Ovary (tissue), 7 donors: ENCODE measurements at regions not wholly inside any gene's neighbourhood (a gene's known extent, or its start where the extent isn't known, plus 50 kb on each side); places are given as distances from the start of the nearest gene placed in this dataset.

ENCODE experiments used
- DNase-seq, 5 donors: peaks; one replicate each; pipeline ENCODE4 v3.0.0-alpha.2; 2019 to 2020
- H3K27ac ChIP-seq, 2 donors: fragments of 200-600 bp; one replicate each; pipeline versions ENCODE4 v1.5.1 to v1.8.0; 2019 to 2022
- H3K27me3 ChIP-seq: fragments of 200-600 bp; one replicate; pipeline ENCODE4 v1.8.0; 2022
- H3K36me3 ChIP-seq: fragments of 200-600 bp; sonication (generic); one replicate; pipeline ENCODE4 v1.5.1; 2019
- H3K4me1 ChIP-seq: one replicate; pipeline ENCODE4 v1.8.1; 2013; ENCODE audit warnings: mild to moderate bottlenecking, moderate library complexity; ENCODE audit not compliant: insufficient read depth
- H3K4me3 ChIP-seq: fragments of 200-600 bp; sonication (generic); one replicate; pipeline ENCODE4 v1.5.1; 2017
- H3K9me3 ChIP-seq, 2 donors: fragments of 200-600 bp in 1 of 2; sonication (generic) in 1 of 2; one replicate each; pipeline versions ENCODE4 v1.5.1 to v1.8.1; 2013 to 2019; ENCODE audit warnings: mild to moderate bottlenecking in 1 of 2, moderate library complexity in 1 of 2
- CTCF ChIP-seq, 3 donors: fragments of 450-650 bp in 2 of 3; fragments of 200-600 bp in 1 of 3; IDR thresholded peaks; one replicate each; pipeline versions ENCODE4 v1.5.1 to v1.8.0; 2016 to 2022; ENCODE audit warnings: antibody characterized with exemption in 3 of 3, mild to moderate bottlenecking in 1 of 3
- EP300 ChIP-seq: sonication (generic); formaldehyde crosslinking; IDR thresholded peaks from one replicate; pipeline ENCODE4 v1.6.1; 2017; ENCODE audit warnings: antibody characterized with exemption
- POLR2A ChIP-seq: fragments of 450-650 bp; IDR thresholded peaks from one replicate; pipeline ENCODE4 v1.6.1; 2017; ENCODE audit warnings: antibody characterized with exemption, mild to moderate bottlenecking, moderate library complexity
- WGBS, 3 donors: extraction: QIAGEN DNeasy Blood & Tissue Kit in 1 of 3; methylation state at CpG; one replicate each; pipeline versions ENCODE4 v1.1.5 to v1.1.7; 2013 to 2017; 5-methylcytosine and 5-hydroxymethylcytosine counted together
- intact Hi-C, 4 donors: fragments of 100-400 bp; cut with DNase I; formaldehyde crosslinking; loops; one replicate each; pipeline versions ENCODE4 v1.11.0 to v1.15.1; 2022 to 2023
- donor health status: DM: no; HTN: no; CAD: no; lungs with moderate emphysema.
- donor health status: DM: no; HTN: no; CAD: no.
- donor health status: Bipolar disorder and iron deficiency.
- donor health status: DM: no; HTN: no; CAD: no.
- donor health status: DM: yes; HTN: yes; CAD: no.

GRCh38 chr14:103186909-103187586 lies 63.8 kb downstream of the TNFAIP2 start:
- H3K4me3 ChIP-seq: no peak overlapping the region
- no peak overlapping the region for H3K27ac ChIP-seq
- DNase-seq: no peak
- no peaks in the 10 kb centered on the region for H3K9me3 ChIP-seq
- H3K36me3 ChIP-seq: no peaks in the 10 kb centered on the region
- WGBS, 3 donors: 79 to 88% (median 83%) methylated on average over 12 of the region's 12 CpGs
- no peaks in the 10 kb centered on the region for H3K27me3 ChIP-seq
- H3K4me1 ChIP-seq: peaks cover 2% of the 10 kb centered on the region
- TF ChIP-seq EP300: no peak
- TF ChIP-seq POLR2A: no peak
- no peak for TF ChIP-seq CTCF (IDR thresholded peaks at IDR 0.05)
- intact Hi-C loops: loop anchor here (2.0 to 5.0 kb wide), 4 partner anchors 80 to 105 kb away; no protein-coding TSS in a partner anchor

GRCh38 chr14:103187911-103188310 lies 64.7 kb downstream of the TNFAIP2 start:
- Histone ChIP-seq H3K36me3 (no peaks in the 10 kb centered on the region), H3K9me3 (no peaks in the 10 kb centered on the region), H3K27me3 (no peaks in the 10 kb centered on the region), H3K4me1 (peaks cover 2% of the 10 kb centered on the region), H3K4me3 (no peak overlapping the region), H3K27ac (no peak overlapping the region)
- intact Hi-C loops: loop anchor here (2.0 to 5.0 kb wide), 4 partner anchors 81 to 104 kb away; no protein-coding TSS in a partner anchor
- WGBS, 3 donors: 91 to 93% (median 92%) methylated on average over 4 of the region's 4 CpGs
- no peak for DNase-seq
- no peak for TF ChIP-seq POLR2A
- no peak for TF ChIP-seq CTCF (IDR thresholded peaks at IDR 0.05)
- no peak for TF ChIP-seq EP300

GRCh38 chr14:103188810-103189480 lies 65.7 kb downstream of the TNFAIP2 start:
- H3K27ac ChIP-seq: no peak overlapping the region
- WGBS, 3 donors: 3 to 5% (median 3%) methylated on average over 65 to 67 of the region's 67 CpGs
- intact Hi-C loops: loop anchor here (5.0 kb wide), 3 partner anchors 82 to 103 kb away; no protein-coding TSS in a partner anchor
- H3K4me1 ChIP-seq: peaks cover 2% of the 10 kb centered on the region
- H3K9me3 ChIP-seq: no peaks in the 10 kb centered on the region
- peak; percentile 43 to 76 (median 55) for DNase-seq
- H3K36me3 ChIP-seq: no peaks in the 10 kb centered on the region
- TF ChIP-seq CTCF (IDR thresholded peaks at IDR 0.05): peak in 2 of 3 donors; percentile 41 to 66
- TF ChIP-seq POLR2A: no peak
- TF ChIP-seq EP300: no peak
- H3K4me3 ChIP-seq: peak overlapping the region; percentile 30
- H3K27me3 ChIP-seq: no peaks in the 10 kb centered on the region

GRCh38 chr14:103189481-103190470 lies 66.5 kb downstream of the TNFAIP2 start:
- intact Hi-C loops: loop anchor here (5.0 kb wide), 3 partner anchors 82 to 103 kb away; no protein-coding TSS in a partner anchor
- DNase-seq: no peak
- TF ChIP-seq POLR2A: no peak
- no peak for TF ChIP-seq EP300
- no peak for TF ChIP-seq CTCF (IDR thresholded peaks at IDR 0.05)
- Histone ChIP-seq H3K4me1 (peaks cover 2% of the 10 kb centered on the region), H3K27ac (no peak overlapping the region), H3K9me3 (no peaks in the 10 kb centered on the region), H3K36me3 (no peaks in the 10 kb centered on the region), H3K4me3 (no peak overlapping the region), H3K27me3 (no peaks in the 10 kb centered on the region)
- 56 to 64% (median 61%) methylated on average over 46 to 48 of the region's 48 CpGs for WGBS, 3 donors
